GM21528 (cell line): ENCODE measurements at regions not wholly inside any gene's neighbourhood (a gene's known extent, or its start where the extent isn't known, plus 50 kb on each side); places are given as distances from the start of the nearest gene placed in this dataset.

Source experiments
- ATAC-seq: cut with Tn5 transposase; IDR thresholded peaks from one replicate; pipeline ENCODE4 v1.9.1; 2021; ENCODE audit warnings: mild to moderate bottlenecking, moderate library complexity; ENCODE audit not compliant: unreplicated experiment, low FRiP score

DNA sequence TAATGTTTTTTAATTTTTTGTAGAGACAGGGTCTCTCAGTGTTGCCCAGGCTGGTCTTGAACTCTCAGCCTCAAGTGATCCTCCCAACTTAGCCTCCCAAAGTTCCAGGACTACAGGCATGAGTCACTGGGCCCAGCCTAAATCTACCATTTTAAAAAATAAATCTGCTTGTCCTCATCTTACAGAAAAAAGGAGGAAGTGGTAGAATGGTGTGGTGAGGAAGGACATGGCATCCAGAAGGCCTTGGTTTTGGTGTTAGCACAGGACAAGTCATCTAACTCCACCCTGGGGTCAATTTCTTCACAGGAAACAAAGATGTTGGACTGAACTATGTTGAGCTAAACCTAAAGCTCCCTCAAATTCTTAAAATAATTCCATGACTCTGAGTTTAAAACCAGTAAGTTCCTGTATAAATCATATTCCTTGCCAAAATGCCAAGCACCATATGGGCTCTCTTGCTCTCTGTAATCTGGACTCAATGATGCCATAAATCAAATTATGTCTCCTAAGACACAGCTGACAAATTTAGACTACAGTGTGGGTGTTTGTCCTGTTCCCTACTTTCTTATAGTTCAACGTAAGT is 253.9 kb upstream of the NOCT start:
- no peak for ATAC-seq

DNA sequence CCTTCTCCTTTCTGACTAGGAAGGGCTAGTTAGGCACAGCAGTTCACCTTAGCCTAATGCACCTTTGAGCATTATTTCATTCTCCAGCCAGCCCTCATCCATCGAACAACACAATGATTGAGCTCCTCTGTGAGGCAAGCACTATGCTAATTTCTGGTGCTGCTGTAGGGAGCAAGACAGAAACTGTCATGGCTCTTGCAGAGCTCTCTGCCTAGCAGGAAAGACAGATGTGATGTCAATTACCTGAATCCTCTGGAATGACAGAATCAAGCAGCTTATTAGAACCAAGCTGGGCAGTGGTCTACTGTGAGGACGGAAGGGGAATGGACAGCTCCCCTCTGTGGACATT is 256.1 kb upstream of the NOCT start:
- ATAC-seq, result no peak

DNA sequence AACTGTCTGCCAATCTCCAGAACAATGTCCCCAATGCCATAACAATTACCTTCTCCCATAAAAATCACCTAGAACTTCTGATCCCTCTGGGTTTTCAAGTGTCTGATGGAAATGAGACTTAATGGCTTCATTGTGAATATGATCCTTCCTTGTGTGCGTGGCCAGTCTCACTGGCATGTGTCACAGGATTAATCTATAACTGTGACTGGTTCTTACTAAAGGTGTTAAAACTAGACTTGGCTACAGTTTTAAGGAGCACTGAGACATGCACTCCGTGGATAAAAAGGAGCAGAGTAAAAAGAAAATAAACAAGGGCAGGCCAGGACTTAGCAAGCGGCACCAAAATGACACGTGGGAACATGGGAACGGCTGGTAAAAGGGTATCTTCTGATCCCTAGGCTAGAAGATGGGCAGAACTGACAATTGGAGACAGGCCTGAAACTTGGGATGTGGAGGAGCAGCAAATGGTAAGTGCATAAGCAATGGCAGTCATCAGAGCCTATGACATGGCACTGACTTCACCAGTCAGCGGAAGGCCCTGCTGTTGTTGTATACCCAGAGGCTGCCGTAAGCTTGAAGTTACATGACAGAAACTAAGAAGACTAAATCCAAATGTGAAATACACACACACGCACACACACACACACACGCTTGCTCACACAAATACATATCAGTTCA is 256.6 kb upstream of the NOCT start:
- no peak for ATAC-seq

DNA sequence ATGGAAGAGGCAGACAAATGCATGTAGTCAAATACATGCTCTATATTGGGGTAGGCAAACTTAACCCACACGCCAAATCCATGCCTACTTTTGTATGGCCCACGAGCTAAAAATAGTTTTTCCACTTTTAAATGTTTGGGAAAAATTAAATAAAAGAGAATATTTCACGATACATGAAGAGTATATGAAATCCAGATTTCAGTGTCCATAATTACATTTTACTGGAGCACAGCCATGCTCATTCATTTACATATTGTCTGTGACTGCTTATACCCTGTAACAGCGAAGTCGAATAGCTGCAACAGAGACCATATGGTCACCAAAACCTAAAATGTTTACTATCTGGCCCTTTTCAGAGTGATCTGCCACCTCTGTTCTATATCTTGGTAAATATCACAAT is 257.4 kb upstream of the NOCT start:
- ATAC-seq, result no peak

DNA sequence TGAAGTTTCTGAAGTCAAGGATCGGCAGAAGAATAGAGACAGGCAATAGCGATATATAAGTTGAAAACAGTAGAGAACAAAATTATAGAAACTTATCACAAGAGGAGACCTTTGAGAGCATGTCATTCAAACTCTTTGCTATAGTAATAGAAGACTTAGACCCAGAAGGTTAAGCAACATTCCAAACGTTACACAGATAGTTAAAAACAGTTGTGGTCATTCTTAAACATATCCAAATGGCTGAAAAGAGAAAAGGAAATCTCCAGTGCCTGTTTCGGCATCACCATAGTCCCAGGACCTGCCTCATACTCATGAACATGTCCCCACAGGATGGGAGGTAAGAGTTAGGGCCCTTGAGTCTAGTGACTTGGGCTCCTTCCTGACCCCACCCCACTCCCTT is 258.1 kb upstream of the NOCT start:
- ATAC-seq, result no peak

DNA sequence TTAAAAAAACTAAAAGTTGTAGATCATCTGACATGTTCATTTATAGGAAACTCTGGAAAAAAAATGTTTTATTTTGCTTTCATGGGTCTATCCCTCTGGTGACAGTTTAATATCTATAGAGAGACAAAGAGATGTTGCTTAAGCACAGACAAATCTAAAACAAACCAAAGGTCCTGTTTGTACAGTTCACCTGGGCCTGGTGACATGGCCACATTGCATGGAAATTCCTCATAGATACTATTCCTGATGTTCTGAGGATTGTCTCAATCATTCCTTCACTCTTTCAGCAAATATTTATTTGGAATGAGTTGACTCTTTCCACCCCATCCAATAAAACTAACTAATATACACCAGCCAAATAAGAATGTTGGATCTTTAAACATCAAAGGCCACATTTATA is 259.1 kb upstream of the NOCT start:
- ATAC-seq, result no peak

DNA sequence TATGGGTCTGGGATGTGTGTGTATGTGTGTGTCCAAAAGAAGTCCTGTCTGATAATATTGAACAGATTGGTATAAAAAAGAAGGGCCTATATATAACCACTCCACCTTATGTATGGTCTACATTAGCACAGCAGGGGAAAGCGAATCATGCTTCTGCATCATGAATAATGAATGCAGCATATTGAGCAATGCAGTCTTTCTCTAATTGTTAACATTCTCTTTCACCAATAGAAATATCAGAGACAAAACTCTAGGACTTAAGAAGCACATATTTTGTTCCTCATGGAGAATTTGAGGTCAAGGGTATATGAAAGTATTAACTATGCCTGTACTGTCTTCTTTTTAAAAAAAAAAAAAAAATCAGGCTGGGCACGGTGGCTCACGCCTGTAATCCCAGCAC is 264.3 kb upstream of the NOCT start:
- no peak for ATAC-seq

DNA sequence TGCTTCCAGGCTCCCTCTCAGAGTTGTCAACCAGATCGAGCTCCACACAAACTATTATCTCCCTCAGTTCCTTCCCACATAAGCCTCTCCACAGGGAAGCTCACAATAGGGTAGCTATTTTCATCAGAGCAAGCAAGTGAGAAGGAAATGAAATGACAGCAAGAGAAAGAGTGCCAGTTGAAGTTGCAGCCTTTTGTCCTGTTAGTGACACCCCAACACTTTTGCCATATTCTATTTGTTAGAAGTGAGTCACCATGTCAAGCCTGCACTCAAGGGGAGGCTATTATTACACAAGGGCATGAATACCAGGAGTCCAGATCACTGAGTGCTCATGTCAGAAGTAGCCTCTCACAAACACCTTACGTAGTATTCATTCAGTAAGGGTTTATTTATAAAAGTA is 266.3 kb upstream of the NOCT start:
- no peak for ATAC-seq

DNA sequence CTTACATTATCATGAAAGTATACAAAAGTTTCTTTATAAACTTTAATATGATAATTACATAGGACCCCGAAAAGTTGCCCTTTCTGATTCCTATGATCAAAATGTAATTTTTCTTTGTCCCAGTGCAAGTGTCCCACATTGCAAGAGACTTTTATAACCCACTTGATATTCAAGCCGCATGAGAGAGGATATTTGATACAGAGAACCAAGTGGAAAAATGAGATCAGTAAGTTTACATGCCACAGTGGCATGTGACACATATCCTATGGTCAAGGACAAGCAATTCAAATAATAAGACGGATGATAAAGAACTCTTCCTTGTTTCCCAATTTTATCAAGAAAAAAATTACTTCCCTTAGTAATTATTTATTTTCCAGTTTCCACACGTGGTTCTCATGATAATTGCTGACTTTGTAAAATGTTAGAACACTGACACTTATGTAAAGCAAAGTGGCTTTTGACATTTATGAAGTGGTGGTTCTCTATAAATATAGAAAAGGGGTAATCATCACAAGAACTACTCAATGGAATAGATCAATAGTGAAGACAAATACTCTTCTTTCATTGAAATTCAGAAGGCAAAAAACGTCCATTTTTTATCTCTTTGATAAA is 273.7 kb upstream of the NOCT start:
- ATAC-seq, result no peak

DNA sequence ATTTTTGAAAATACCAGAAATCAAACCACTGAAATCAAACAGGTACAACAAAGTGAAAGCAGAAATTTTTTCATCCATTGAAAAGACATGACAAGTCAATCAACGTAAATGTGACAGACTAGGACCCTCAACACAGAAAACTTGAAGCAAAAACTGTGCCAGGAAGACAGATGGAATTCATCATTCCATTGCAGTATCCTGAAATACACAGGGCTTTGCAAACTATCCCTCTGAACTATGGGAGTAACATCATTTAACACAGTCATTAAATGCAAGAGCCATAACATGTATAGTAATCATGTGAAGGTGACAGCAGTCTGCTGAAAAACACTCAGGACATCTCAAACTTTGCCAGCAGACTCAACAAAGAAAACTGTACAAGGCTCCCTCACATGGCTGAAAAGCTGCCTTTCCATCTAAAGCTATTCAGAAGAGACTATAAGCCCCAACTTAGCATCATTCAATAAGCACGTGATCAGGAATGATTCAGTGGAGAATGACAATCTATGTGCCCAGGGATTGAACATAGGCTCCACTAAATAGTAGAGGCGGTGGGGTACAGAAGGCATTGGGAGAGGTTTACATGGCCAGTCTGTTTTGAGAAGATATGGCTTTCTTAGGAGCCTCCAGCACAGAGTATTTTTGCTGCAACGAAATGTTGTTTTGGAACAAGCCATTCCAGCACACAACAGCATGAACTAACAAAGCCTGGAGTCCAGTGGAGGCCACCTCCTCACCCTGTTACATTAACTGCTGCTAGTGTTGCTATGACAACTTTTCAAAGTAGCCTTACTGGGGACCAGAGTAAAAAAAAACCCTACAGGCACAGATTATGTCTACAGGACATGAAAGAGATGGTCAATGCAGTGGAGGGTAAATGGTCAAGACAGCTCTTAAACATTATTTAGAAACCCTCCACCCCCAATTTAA is 274.5 kb upstream of the NOCT start:
- no peak for ATAC-seq

DNA sequence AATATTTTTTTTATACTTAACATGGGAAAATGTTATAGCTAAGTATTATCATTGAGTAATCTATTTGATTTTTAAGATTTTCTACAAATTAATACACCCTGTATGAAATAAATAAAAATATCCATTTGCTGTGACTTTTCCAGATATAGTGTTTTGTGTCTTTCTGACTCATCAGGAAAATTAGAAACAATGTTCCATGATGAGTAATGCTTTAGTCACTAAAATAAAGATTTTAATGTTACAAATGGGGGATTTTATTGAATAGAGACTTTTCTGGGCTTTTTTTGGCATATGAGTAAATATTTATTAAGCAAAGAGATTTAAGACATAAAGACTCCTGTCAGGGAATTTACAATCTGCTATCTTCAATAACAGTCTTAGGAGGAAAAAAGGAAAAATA is 279.2 kb upstream of the NOCT start:
- ATAC-seq, result no peak

DNA sequence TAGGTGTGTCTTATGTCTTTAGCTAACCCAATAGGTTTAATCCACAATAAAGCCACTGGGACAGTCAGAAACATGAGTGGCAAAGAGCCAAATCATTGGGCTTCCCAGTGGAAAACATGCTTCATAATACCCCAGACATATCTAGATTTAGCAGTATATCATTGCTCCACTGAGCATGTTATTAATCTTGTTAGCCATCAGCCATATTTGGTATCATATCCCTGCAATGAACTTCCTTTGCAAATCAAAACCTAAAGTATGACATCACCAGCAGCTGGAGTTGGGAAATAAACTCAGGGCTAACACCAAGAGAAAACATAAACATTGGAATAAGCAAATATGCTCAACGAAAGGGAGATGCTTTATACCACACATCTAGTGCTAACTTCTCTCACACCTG is 280.8 kb upstream of the NOCT start:
- no peak for ATAC-seq

DNA sequence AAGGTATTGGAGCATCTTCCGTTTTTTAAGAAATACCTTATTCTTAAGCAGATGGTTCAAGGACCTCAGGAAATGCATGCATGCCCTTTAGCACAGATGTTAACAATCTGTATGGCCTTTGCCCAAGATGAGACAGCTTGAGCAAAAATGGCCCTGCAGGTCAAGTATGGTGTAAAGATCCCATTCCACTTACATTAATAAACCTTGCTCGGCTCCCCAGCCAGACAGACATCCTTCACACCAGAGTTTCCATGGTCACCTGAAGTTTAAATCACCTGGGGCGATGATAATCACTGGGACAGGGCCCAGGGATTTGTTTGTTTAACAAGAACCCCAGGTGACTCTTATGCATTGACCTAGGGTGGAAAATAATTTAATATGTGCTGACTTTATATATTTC is 287.0 kb upstream of the NOCT start:
- no peak for ATAC-seq

DNA sequence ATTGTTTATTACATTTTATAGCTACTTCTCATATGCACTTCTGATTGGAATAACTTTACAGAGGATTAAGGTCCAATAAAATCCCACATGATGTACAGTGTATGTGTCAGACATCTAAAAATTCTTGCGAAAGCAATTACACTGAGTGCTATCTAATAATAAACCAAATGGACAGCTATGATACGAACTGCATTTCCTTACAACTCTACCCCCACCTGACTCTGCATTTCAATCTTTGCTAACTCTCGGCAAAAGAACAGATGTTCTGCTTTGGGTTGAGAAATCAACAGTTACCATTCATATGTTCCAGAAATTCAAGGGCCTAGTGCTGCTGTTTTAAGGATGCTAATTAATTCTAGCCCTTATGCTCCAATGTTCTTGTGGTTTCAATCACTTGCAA is 287.9 kb upstream of the NOCT start:
- no peak for ATAC-seq

DNA sequence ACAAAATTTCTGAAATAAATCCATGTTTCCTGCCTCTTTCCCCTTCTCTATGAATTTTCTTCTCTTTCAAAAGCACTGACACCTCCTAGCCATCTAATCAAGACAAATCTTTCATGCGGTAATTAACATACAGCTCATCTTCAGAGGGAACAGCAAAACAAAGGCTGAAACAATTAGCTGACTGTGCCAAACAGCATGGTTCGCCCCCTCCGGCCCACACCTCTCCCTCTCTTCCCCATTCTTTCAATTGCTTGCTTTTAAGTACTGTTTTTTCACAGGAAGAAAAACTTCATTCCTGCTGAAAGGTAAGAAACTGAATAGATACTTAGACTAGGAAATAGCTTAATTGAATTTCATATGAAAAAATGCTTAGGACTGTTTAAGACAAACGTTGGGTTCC is 291.1 kb upstream of the NOCT start:
- ATAC-seq, result no peak

DNA sequence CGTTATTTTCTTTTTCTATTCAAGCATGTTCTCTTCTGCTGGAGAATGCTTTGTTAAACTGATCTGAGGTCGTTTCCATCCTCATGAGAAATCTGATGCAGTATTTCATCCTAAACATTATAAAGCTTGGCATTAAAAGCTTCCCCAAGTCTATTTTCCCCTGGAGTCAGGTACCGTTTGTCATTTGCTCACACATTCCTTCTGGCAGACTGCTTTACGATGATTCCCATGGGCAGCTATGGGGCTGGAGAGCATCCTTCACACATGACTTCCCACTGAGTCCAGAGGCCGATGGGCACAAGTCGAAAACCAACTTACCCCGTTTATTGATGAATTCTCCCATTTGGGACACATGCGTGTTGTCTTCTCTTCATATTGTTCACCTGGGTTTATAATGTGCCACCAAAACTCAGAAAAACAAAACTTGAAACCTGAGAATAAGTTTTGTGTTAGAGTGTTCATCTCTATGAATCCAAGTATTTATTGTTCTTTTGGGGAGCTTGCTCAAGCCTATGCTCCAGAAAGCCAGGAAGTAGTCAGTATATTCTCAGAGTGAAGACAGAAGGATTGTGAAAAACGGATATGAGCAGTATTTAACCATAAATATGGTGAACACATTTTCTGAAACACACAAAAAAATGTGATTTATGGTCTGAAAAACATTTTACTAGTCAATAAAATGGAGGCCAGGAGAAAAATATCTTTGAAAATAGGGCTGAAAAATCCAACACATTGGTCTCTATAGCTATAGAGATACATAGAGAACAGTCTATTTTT is 298.8 kb upstream of the NOCT start:
- no peak for ATAC-seq

DNA sequence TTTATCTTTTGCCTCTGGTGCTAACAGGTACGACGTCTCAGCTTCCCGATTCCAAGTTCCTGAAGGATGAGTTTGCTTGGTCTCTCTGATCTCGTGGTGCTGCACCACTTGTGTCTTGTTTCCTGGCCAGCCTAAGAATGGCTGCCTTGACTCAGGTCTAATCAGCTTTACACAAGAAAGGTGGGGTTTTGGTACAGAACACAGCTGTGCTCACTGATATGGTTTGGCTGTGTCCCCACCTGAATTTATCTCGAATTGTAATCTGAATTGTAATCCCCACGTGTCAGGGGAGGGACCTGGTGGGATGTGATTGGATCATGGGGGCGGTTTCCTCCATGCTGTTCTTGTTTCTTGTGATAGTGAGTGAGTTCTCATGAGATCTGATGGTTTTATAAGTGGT is 305.3 kb upstream of the NOCT start:
- ATAC-seq, result no peak

DNA sequence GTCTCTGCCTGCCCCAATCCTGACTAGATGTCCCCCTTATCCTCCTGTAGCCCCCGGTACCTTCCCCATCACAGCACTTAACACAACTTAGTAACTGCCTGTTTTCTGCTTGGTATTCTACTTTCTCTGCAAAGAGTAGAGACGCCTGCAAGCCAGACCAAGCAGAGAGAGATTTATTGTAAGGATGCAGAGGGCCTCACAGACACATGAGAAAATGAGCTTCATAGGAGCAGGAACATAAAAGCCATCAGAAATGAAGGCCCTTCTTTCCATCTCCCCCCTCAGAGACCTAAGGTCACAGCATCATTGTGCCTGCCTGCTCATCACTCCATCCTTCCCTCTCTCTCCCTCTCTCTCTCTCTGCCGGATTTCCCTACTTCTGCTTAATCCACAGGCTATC is 305.7 kb upstream of the NOCT start:
- ATAC-seq, result no peak

DNA sequence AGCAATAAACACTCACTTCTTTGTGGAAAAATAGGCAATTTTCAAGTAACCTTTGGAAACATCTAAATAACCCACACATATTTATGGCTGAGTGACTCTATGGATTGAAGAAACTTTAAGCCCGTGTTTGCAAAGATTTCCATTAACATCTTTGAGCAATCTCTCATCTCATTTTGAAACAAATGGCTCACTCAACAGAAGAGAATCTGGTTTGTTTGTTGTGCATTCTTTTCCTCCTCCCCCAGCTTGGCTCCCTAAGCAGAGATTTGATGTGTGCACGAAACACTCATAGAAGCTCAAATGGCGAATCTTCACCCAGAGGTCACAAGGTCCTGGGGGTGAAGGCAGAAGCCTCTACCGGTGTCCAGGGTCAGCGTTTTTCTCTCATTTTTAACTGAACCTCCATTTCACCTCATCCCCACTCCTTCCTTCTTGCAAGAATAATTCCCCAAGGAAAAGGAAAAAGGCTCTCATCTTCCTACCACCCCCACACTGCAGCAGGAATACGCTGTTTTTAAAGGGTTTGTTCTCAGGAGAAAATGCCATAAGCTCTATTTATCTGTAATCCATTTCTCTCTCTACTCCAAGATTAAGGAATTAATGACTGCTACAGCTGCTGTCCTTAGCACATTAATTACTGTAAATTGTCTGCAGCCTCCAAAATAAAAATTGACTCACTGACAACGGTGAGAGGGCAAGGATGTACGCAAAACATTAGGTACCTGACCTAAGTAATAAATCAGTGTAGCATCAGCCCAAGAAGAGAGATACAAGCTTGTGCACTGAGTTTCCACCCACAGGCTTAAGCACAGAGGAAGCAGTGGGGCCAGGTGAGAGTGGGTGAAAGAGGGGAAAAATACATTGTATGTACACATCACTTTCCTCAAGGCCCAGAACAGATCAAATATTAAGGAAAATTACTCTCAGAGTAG is 307.6 kb upstream of the NOCT start:
- no peak for ATAC-seq

DNA sequence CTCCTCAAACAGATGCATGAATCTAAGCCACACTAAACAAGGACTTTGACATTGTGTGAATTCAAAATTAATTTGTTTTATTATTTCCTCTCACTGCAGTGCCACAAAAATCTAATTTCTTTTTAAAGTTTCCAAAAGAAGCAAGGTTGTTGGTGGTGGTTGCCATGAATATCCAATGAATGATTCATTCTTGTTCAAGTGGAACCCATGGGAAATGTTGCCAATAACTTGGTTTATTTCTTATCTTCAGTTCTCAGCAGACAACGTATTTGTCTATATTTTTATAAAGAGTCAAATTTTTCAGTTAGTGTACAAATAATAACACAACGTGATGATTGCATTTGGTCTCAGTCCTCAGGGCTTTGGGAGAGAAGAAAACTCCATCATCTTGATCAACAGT is 309.4 kb upstream of the NOCT start:
- no peak for ATAC-seq
